Right lobe of liver (tissue), 4 donors: ENCODE measurements at regions not wholly inside any gene's neighbourhood (a gene's known extent, or its start where the extent isn't known, plus 50 kb on each side); places are given as distances from the start of the nearest gene placed in this dataset.

Source experiments
- POLR2A ChIP-seq: fragments of 450-650 bp; IDR thresholded peaks from one replicate; pipeline ENCODE4 v1.6.1; 2017; ENCODE audit warnings: antibody characterized with exemption, mild to moderate bottlenecking
- TF ChIP-seq, protein P1 (sequence below), 4 donors: fragments of 200-600 bp in 3 of 4; fragments of 450-650 bp in 1 of 4; IDR thresholded peaks; one replicate each; pipeline versions ENCODE4 v1.5.1 to v1.8.0; 2016 to 2022; ENCODE audit warnings: antibody characterized with exemption in 4 of 4, mild to moderate bottlenecking in 2 of 4
- donor health status: DM: no; HTN: no; CAD: no.
- donor health status: DM: no; HTN: no; CAD: no.
- donor health status: DM: no; HTN: yes; CAD: no.

GRCh38 chr3:137647179-137647578 lies 116.9 kb upstream of the SOX14 start:
- TF ChIP-seq, protein P1, sequence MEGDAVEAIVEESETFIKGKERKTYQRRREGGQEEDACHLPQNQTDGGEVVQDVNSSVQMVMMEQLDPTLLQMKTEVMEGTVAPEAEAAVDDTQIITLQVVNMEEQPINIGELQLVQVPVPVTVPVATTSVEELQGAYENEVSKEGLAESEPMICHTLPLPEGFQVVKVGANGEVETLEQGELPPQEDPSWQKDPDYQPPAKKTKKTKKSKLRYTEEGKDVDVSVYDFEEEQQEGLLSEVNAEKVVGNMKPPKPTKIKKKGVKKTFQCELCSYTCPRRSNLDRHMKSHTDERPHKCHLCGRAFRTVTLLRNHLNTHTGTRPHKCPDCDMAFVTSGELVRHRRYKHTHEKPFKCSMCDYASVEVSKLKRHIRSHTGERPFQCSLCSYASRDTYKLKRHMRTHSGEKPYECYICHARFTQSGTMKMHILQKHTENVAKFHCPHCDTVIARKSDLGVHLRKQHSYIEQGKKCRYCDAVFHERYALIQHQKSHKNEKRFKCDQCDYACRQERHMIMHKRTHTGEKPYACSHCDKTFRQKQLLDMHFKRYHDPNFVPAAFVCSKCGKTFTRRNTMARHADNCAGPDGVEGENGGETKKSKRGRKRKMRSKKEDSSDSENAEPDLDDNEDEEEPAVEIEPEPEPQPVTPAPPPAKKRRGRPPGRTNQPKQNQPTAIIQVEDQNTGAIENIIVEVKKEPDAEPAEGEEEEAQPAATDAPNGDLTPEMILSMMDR (IDR thresholded peaks at IDR 0.05), result no peak
- TF ChIP-seq POLR2A, result no peak
